ENCODE measurements at regions not wholly inside any gene's neighbourhood (a gene's known extent, or its start where the extent isn't known, plus 50 kb on each side); places are given as distances from the start of the nearest gene placed in this dataset.

- no peak overlapping the region for H3K4me3 ChIP-seq
- intact Hi-C loops (cut with DNase I), result no loop called here
- no peaks in the 10 kb centered on the region for H3K36me3 ChIP-seq
- peaks cover 0 to 5% (median under 1%) of the 10 kb centered on the region in 4 donors for H3K9me3 ChIP-seq
- peaks cover 0 to under 1% (median 0%) of the 10 kb centered on the region in 3 donors for H3K27me3 ChIP-seq
- TF ChIP-seq EP300 (IDR thresholded peaks at IDR 0.05), result no peak
- TF ChIP-seq CTCF (IDR thresholded peaks at IDR 0.05), result no peak
- TF ChIP-seq POLR2AphosphoS5 (IDR thresholded peaks at IDR 0.05), result no peak
- DNase-seq, result no peak
- H3K27ac ChIP-seq, result no peak overlapping the region
- WGBS, 2 donors, result 69 to 91% methylated on average over 4 of the region's 4 CpGs
- no peaks in the 10 kb centered on the region for H3K4me1 ChIP-seq
Measured at GRCh38 chr1:65531972-65532570, 111.6 kb downstream of the LEPR start.

- WGBS, 2 donors, result 89 to 91% methylated on average over 2 of the region's 2 CpGs
- H3K36me3 ChIP-seq, result no peaks in the 10 kb centered on the region
- intact Hi-C loops (cut with DNase I), result no loop called here
- no peaks in the 10 kb centered on the region for H3K27me3 ChIP-seq
- H3K27ac ChIP-seq, result no peak overlapping the region
- DNase-seq, result no peak
- no peaks in the 10 kb centered on the region for H3K4me1 ChIP-seq
- H3K4me3 ChIP-seq, result no peak overlapping the region
- peaks cover 0 to 5% (median under 1%) of the 10 kb centered on the region in 4 donors for H3K9me3 ChIP-seq
- TF ChIP-seq POLR2A (IDR thresholded peaks at IDR 0.05), result no peak
- no peak for TF ChIP-seq POLR2AphosphoS5 (IDR thresholded peaks at IDR 0.05)
- TF ChIP-seq CTCF (IDR thresholded peaks at IDR 0.05), result no peak
- TF ChIP-seq EP300 (IDR thresholded peaks at IDR 0.05), result no peak
Measured at GRCh38 chr1:65535981-65536380, 115.5 kb downstream of the LEPR start.

GRCh38 chr1:65538086-65538485 lies 117.6 kb downstream of the LEPR start:
- TF ChIP-seq EP300 (IDR thresholded peaks at IDR 0.05) (no peak), POLR2A (IDR thresholded peaks at IDR 0.05) (no peak), POLR2AphosphoS5 (IDR thresholded peaks at IDR 0.05) (no peak), CTCF (IDR thresholded peaks at IDR 0.05) (no peak)
- Histone ChIP-seq H3K27ac (no peak overlapping the region), H3K36me3 (no peaks in the 10 kb centered on the region), H3K4me1 (no peaks in the 10 kb centered on the region), H3K27me3 (no peaks in the 10 kb centered on the region), H3K9me3 (peaks cover 0 to 5% (median 0%) of the 10 kb centered on the region in 4 donors), H3K4me3 (no peak overlapping the region)
- 42 to 78% methylated on average over 2 of the region's 2 CpGs for WGBS, 2 donors
- intact Hi-C loops (cut with DNase I), result no loop called here
- DNase-seq, result no peak

GRCh38 chr1:65538664-65539063 lies 118.2 kb downstream of the LEPR start:
- TF ChIP-seq POLR2A (IDR thresholded peaks at IDR 0.05) (no peak), POLR2AphosphoS5 (IDR thresholded peaks at IDR 0.05) (no peak)
- WGBS, 2 donors, result 39 to 93% methylated on average over 1 of the region's 1 CpG
- Histone ChIP-seq H3K4me3 (no peak overlapping the region), H3K9me3 (peaks cover 0 to 2% (median 0%) of the 10 kb centered on the region in 4 donors), H3K27me3 (no peaks in the 10 kb centered on the region), H3K4me1 (no peaks in the 10 kb centered on the region), H3K36me3 (no peaks in the 10 kb centered on the region), H3K27ac (no peak overlapping the region)
- intact Hi-C loops (cut with DNase I), result no loop called here
- no peak for DNase-seq

- H3K4me3 ChIP-seq, result no peak overlapping the region
- H3K36me3 ChIP-seq, result no peaks in the 10 kb centered on the region
- H3K4me1 ChIP-seq, result no peaks in the 10 kb centered on the region
- TF ChIP-seq POLR2A (IDR thresholded peaks at IDR 0.05), result no peak
- no peak for TF ChIP-seq POLR2AphosphoS5 (IDR thresholded peaks at IDR 0.05)
- TF ChIP-seq EP300 (IDR thresholded peaks at IDR 0.05), result no peak
- TF ChIP-seq CTCF (IDR thresholded peaks at IDR 0.05), result no peak
- intact Hi-C loops (cut with DNase I), result no loop called here
- H3K9me3 ChIP-seq, result no peaks in the 10 kb centered on the region
- WGBS, 2 donors, result 74 to 80% methylated on average over 5 of the region's 5 CpGs
- DNase-seq, result no peak
- H3K27ac ChIP-seq, result no peak overlapping the region
- no peaks in the 10 kb centered on the region for H3K27me3 ChIP-seq
Measured at GRCh38 chr1:65539266-65540131, 119.0 kb downstream of the LEPR start.

All from sigmoid colon (tissue), 6 donors.